Endothelial cell of umbilical vein (primary cell): ENCODE measurements at regions not wholly inside any gene's neighbourhood (a gene's known extent, or its start where the extent isn't known, plus 50 kb on each side); places are given as distances from the start of the nearest gene placed in this dataset.
"Not testable (repeated sequence)": the region's sequence is repeated elsewhere in the genome, so short reads cannot be mapped to it uniquely, and the experiment has no call there.

Experiments used
- BruUV-seq: library from RNA; stranded (reverse); fragments of 400-500 nt; replicated peaks from 2 replicates; lab custom pipeline; 2021; lab: Mats Ljungman, UMichigan
- CTCF ChIA-PET: fragments of 300-600, 350-600 bp; sonication (Branson Sonifier 250); formaldehyde crosslinking; loops from one replicate; lab custom pipeline; 2021; ENCODE audit warnings: antibody characterized with exemption, inconsistent platforms; lab: Charles Lee
- POLR2A ChIA-PET: fragments of 300-600, 350-600 bp; sonication (Branson Sonifier 250); formaldehyde crosslinking; loops from one replicate; lab custom pipeline; 2021; ENCODE audit warnings: antibody characterized with exemption, inconsistent platforms; lab: Charles Lee
- DNase-seq: peaks from one replicate; pipeline ENCODE4 v3.0.0-alpha.2; 2011; ENCODE audit warnings: low read depth, low spot score
- FAIRE-seq: peaks from 2 replicates; lab custom pipeline; 2011; peaks lifted over from hg19 to GRCh38; lab: Jason Lieb, UNC
- H2AFZ ChIP-seq: 2 replicates; pipeline ENCODE4 v1.6.0; 2012; ENCODE audit warnings: low read depth, low read length, control low read depth, inconsistent platforms
- H3K27ac ChIP-seq: 2 replicates; pipeline ENCODE4 v1.5.1; 2011; ENCODE audit warnings: low read depth, mild to moderate bottlenecking, control low read depth, low read length, moderate library complexity; ENCODE audit not compliant: insufficient read depth
- H3K27me3 ChIP-seq, 2 experiments: 2 replicates each; pipeline versions ENCODE4 v1.6.0 to v1.6.1; 2011; ENCODE audit warnings: low read length in 2 of 2, mixed read lengths in 1 of 2; ENCODE audit not compliant: control insufficient read depth in 2 of 2, insufficient read depth in 2 of 2
- H3K36me3 ChIP-seq, 2 experiments: 2 replicates in 1 of 2; 3 replicates in 1 of 2; pipeline ENCODE4 v1.5.1; 2011; ENCODE audit warnings: low read length in 2 of 2, mild to moderate bottlenecking in 1 of 2, moderate library complexity in 1 of 2; ENCODE audit not compliant: control insufficient read depth in 2 of 2, insufficient read depth in 2 of 2; ENCODE audit errors: extremely low read depth in 1 of 2
- H3K4me1 ChIP-seq: 3 replicates; pipeline ENCODE4 v1.5.1; 2011; ENCODE audit warnings: mild to moderate bottlenecking, low read length; ENCODE audit not compliant: control insufficient read depth, insufficient read depth; ENCODE audit errors: extremely low read depth
- H3K4me2 ChIP-seq: 2 replicates; pipeline ENCODE4 v1.6.1; 2011; ENCODE audit warnings: low read length, control low read depth, mixed read lengths; ENCODE audit not compliant: insufficient read depth
- H3K4me3 ChIP-seq, 3 experiments: fragments of 200-600 bp in 1 of 3; sonication (generic), shearing (Covaris generic) in 1 of 3; replicated peaks in 1 of 3; 2 replicates each; pipeline ENCODE4 v1.5.1; 2011 to 2016; ENCODE audit warnings: control low read depth in 3 of 3, low read length in 3 of 3, mild to moderate bottlenecking in 2 of 3, inconsistent platforms in 1 of 3, low read depth in 1 of 3, moderate library complexity in 1 of 3; ENCODE audit not compliant: insufficient read depth in 1 of 3
- H3K79me2 ChIP-seq: 2 replicates; pipeline ENCODE4 v1.6.0; 2012; ENCODE audit warnings: low read length, inconsistent platforms; ENCODE audit not compliant: control insufficient read depth, insufficient read depth
- H3K9ac ChIP-seq: replicated peaks from 2 replicates; pipeline ENCODE3; 2011; ENCODE audit warnings: low read length, control low read depth; ENCODE audit not compliant: insufficient read depth; ENCODE audit errors: extremely low read depth
- H3K9me1 ChIP-seq: replicated peaks from 3 replicates; pipeline ENCODE4 v1.6.0; 2011; ENCODE audit warnings: mild to moderate bottlenecking, low read length; ENCODE audit not compliant: control insufficient read depth, insufficient read depth; ENCODE audit errors: extremely low read depth
- H3K9me3 ChIP-seq: replicated peaks from 2 replicates; pipeline ENCODE4 v1.5.1; 2012; ENCODE audit warnings: low read length, inconsistent platforms; ENCODE audit not compliant: control insufficient read depth, insufficient read depth
- H4K20me1 ChIP-seq: replicated peaks from 2 replicates; pipeline ENCODE3; 2011; ENCODE audit warnings: mild to moderate bottlenecking, low read length; ENCODE audit not compliant: control insufficient read depth, insufficient read depth; ENCODE audit errors: extremely low read depth
- EZH2 ChIP-seq: IDR thresholded peaks from 2 replicates; pipeline ENCODE4 v1.6.1; 2012; ENCODE audit warnings: borderline replicate concordance, low read depth, mild to moderate bottlenecking, moderate library complexity, low read length, inconsistent platforms; ENCODE audit not compliant: severe bottlenecking
- FOS ChIP-seq: IDR thresholded peaks from 2 replicates; pipeline ENCODE4 v1.6.1; 2011; ENCODE audit warnings: mild to moderate bottlenecking, low read length, moderate library complexity, borderline replicate concordance; ENCODE audit not compliant: insufficient read depth
- GATA2 ChIP-seq: IDR thresholded peaks from 2 replicates; pipeline ENCODE4 v1.7.0; 2011; ENCODE audit warnings: low read depth, mild to moderate bottlenecking, moderate library complexity, mixed read lengths, low read length; ENCODE audit not compliant: insufficient read length, insufficient read depth
- JUN ChIP-seq: IDR thresholded peaks from 2 replicates; pipeline ENCODE4 v1.6.1; 2011; ENCODE audit warnings: borderline replicate concordance, low read depth; ENCODE audit not compliant: insufficient read length, insufficient read depth
- MYC ChIP-seq: IDR thresholded peaks from one replicate; pipeline ENCODE4 v1.6.1; 2011; ENCODE audit warnings: mild to moderate bottlenecking, low read depth, low read length
- POLR2A ChIP-seq: IDR thresholded peaks from 2 replicates; pipeline ENCODE4 v1.6.1; 2012; ENCODE audit warnings: low read depth, mild to moderate bottlenecking, control low read depth, low read length
- POLR2AphosphoS5 ChIP-seq: IDR thresholded peaks from 2 replicates; pipeline ENCODE4 v1.6.1; 2012; ENCODE audit warnings: low read depth, mild to moderate bottlenecking, control low read depth, low read length, moderate library complexity; ENCODE audit not compliant: insufficient read depth
- dilution Hi-C: fragments of 300-500 bp; cut with MboI; formaldehyde crosslinking; loops from one replicate; pipeline ENCODE4 v1.15.0; 2019; ENCODE audit warnings: low sequenced_read_pairs; ENCODE audit not compliant: extremely low pct_ligation_motif_present
- intact Hi-C: fragments of 100-400 bp; cut with micrococcal nuclease; formaldehyde crosslinking; loops from one replicate; pipeline ENCODE4 v1.10.0; 2022
- TF ChIP-seq, protein P1 (sequence below), 2 donors: IDR thresholded peaks; 1 replicate in 1 of 2; 2 replicates in 1 of 2; pipeline ENCODE4 v1.5.1; 2011; ENCODE audit warnings: low read length in 2 of 2, mild to moderate bottlenecking in 2 of 2, moderate library complexity in 2 of 2, control low read depth in 1 of 2, inconsistent platforms in 1 of 2, low read depth in 1 of 2; ENCODE audit not compliant: insufficient read depth in 1 of 2; ENCODE audit errors: extremely low read depth in 1 of 2
- TF ChIP-seq, protein P2 (sequence below): IDR thresholded peaks from 2 replicates; pipeline ENCODE4 v1.6.1; 2011; ENCODE audit not compliant: insufficient read depth, insufficient read length

DNA sequence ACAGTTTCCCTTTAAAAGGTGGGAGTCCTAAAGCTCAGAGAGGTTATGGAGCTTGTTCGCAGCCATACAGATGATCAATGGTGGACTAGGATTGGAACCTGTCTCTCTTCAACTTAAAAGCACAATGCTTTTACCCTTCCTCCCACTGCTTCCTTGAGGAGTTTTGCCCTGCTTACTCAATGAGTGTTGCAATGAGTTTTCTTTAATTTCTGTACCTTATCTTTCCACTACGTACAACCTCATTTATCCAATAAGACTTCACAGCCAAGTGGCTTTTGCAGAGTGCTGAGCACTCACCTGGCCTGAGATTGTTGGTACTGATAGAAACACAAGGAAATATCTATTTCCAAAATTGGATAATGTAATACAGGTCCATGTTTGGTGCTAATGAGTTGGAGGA lies 64.7 kb upstream of the ANKRD55 start:
- H3K4me2 ChIP-seq, result no peak overlapping the region
- no peaks in the 10 kb centered on the region for H3K9me1 ChIP-seq
- no peak overlapping the region for H3K27ac ChIP-seq
- dilution Hi-C loops, result no loop called here
- no peak for DNase-seq
- BruUV-seq, result no TSS peak
- H3K4me3 ChIP-seq, result no peak overlapping the region
- no peaks in the 10 kb centered on the region for H3K9me3 ChIP-seq
- no peak overlapping the region for H3K9ac ChIP-seq
- no peaks in the 10 kb centered on the region for H3K79me2 ChIP-seq
- H2AFZ ChIP-seq, result no peak overlapping the region
- POLR2A ChIA-PET, result no interaction called here
- CTCF ChIA-PET, result no interaction called here
- H3K4me1 ChIP-seq, result peaks cover 11% of the 10 kb centered on the region
- FAIRE-seq, result no peak
- no peaks in the 10 kb centered on the region for H3K36me3 ChIP-seq
- intact Hi-C loops, result no loop called here
- TF ChIP-seq EZH2, result no peak
- TF ChIP-seq, protein P1, sequence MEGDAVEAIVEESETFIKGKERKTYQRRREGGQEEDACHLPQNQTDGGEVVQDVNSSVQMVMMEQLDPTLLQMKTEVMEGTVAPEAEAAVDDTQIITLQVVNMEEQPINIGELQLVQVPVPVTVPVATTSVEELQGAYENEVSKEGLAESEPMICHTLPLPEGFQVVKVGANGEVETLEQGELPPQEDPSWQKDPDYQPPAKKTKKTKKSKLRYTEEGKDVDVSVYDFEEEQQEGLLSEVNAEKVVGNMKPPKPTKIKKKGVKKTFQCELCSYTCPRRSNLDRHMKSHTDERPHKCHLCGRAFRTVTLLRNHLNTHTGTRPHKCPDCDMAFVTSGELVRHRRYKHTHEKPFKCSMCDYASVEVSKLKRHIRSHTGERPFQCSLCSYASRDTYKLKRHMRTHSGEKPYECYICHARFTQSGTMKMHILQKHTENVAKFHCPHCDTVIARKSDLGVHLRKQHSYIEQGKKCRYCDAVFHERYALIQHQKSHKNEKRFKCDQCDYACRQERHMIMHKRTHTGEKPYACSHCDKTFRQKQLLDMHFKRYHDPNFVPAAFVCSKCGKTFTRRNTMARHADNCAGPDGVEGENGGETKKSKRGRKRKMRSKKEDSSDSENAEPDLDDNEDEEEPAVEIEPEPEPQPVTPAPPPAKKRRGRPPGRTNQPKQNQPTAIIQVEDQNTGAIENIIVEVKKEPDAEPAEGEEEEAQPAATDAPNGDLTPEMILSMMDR (IDR thresholded peaks at IDR 0.05; ENCODE audit: extremely low read depth in 1 of 2, insufficient read depth in 1 of 2, low read depth in 1 of 2, low read length in 2 of 2), result no peak
- no peak for TF ChIP-seq GATA2
- TF ChIP-seq MYC, result no peak
- TF ChIP-seq POLR2A, result no peak
- no peak for TF ChIP-seq POLR2AphosphoS5
- TF ChIP-seq FOS, result no peak
- TF ChIP-seq, protein P2, sequence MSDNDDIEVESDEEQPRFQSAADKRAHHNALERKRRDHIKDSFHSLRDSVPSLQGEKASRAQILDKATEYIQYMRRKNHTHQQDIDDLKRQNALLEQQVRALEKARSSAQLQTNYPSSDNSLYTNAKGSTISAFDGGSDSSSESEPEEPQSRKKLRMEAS, result no peak
- TF ChIP-seq JUN, result no peak
- H4K20me1 ChIP-seq, result no peaks in the 10 kb centered on the region
- H3K27me3 ChIP-seq, result no peaks in the 10 kb centered on the region

DNA sequence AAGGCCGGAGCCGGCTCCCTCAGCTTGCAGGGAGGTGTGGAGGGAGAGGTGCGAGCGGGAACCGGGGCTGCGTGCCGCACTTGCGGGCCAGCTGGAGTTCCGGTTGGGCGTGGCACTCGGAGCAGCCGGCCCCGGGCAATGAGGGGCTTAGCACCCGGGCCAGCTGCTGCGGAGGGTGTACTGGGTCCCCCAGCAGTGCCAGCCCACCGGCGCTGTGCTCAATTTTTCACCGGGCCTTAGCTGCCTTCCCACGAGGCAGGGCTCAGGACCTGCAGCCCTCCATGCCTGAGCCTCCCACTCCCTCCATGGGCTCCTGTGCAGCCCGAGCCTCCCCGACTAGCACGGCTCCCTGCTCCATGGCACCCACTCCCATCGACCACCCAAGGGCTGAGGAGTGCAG lies 62.2 kb upstream of the ANKRD55 start:
- intact Hi-C loops, result not testable (repeated sequence)

More for the DNA sequence above, 62.2 kb upstream of the ANKRD55 start:
- POLR2A ChIA-PET, H3K4me2 ChIP-seq, H3K9ac ChIP-seq, H2AFZ ChIP-seq, CTCF ChIA-PET, H3K4me1 ChIP-seq, H3K79me2 ChIP-seq, H3K27ac ChIP-seq, FAIRE-seq, H3K36me3 ChIP-seq, H3K9me3 ChIP-seq, BruUV-seq, dilution Hi-C loops, H3K27me3 ChIP-seq, H3K4me3 ChIP-seq, H3K9me1 ChIP-seq, DNase-seq, H4K20me1 ChIP-seq: not testable (repeated sequence)
